HEK293 (cell line): ENCODE measurements at regions not wholly inside any gene's neighbourhood (a gene's known extent, or its start where the extent isn't known, plus 50 kb on each side); places are given as distances from the start of the nearest gene placed in this dataset.
"Not testable (repeated sequence)": the region's sequence is repeated elsewhere in the genome, so short reads cannot be mapped to it uniquely, and the experiment has no call there.

ENCODE experiments used
- ATF2 ChIP-seq: fragments of 450-650 bp; formaldehyde crosslinking; IDR thresholded peaks from 2 replicates; pipeline ENCODE4 v1.5.1; 2016; ENCODE audit warnings: missing biosample characterization, missing genetic modification characterization, low read depth
- CTCF ChIP-seq: fragments of 450-650 bp; formaldehyde crosslinking; IDR thresholded peaks from 2 replicates; pipeline ENCODE4 v1.5.1; 2016; ENCODE audit warnings: missing biosample characterization, missing genetic modification characterization
- PBX3 ChIP-seq: sonication (generic); formaldehyde crosslinking; IDR thresholded peaks from 2 replicates; pipeline ENCODE4 v1.8.1; 2022; ENCODE audit warnings: mild to moderate bottlenecking, moderate library complexity, missing genetic modification reagents
- SETDB1 ChIP-seq: IDR thresholded peaks from one replicate; pipeline ENCODE4 v1.6.1; 2017; ENCODE audit warnings: mild to moderate bottlenecking, low read length, moderate library complexity, mixed read lengths; ENCODE audit not compliant: insufficient read length
- ZBTB10 ChIP-seq: fragments of 450-650 bp; formaldehyde crosslinking; IDR thresholded peaks from 2 replicates; pipeline ENCODE4 v1.5.1; 2016; ENCODE audit warnings: missing biosample characterization, missing genetic modification characterization
- ZBTB20 ChIP-seq: fragments of 450-650 bp; formaldehyde crosslinking; IDR thresholded peaks from 2 replicates; pipeline ENCODE4 v1.5.1; 2016; ENCODE audit warnings: missing biosample characterization, missing genetic modification characterization
- ZNF223 ChIP-seq: fragments of 450-650 bp; formaldehyde crosslinking; IDR thresholded peaks from 2 replicates; pipeline ENCODE4 v1.5.1; 2016; ENCODE audit warnings: missing biosample characterization, missing genetic modification characterization
- ZNF274 ChIP-seq, 2 experiments: fragments of 200-500 bp in 1 of 2; fragments of 450-650 bp in 1 of 2; sonication (Bioruptor generic) in 1 of 2; formaldehyde crosslinking in 1 of 2; IDR thresholded peaks; 2 replicates each; pipeline versions ENCODE4 v1.5.1 to v1.6.1; 2014 to 2016; ENCODE audit warnings: borderline replicate concordance in 1 of 2, inconsistent platforms in 1 of 2, low read length in 1 of 2, missing biosample characterization in 1 of 2, missing genetic modification characterization in 1 of 2
- ZNF513 ChIP-seq: fragments of 450-650 bp; IDR thresholded peaks from 2 replicates; pipeline ENCODE4 v1.5.1; 2018; ENCODE audit warnings: missing biosample characterization, missing genetic modification characterization
- ZNF558 ChIP-seq: fragments of 450-650 bp; formaldehyde crosslinking; IDR thresholded peaks from 2 replicates; pipeline ENCODE4 v1.5.1; 2016; ENCODE audit warnings: missing biosample characterization, missing genetic modification characterization
- ZNF747 ChIP-seq: fragments of 450-650 bp; formaldehyde crosslinking; IDR thresholded peaks from 2 replicates; pipeline ENCODE4 v1.5.1; 2016; ENCODE audit warnings: missing biosample characterization, missing genetic modification characterization
- ZNF768 ChIP-seq: fragments of 450-650 bp; formaldehyde crosslinking; IDR thresholded peaks from 2 replicates; pipeline ENCODE4 v1.5.1; 2018; ENCODE audit warnings: missing biosample characterization, mild to moderate bottlenecking, missing genetic modification characterization

- not testable (repeated sequence) for TF ChIP-seq ZBTB20 (tag by site-specific recombination); ZNF747; ZNF558 (tag by site-specific recombination); ZNF768 (tag by site-specific recombination); ZNF223 (tag by site-specific recombination); SETDB1; ATF2 (tag by site-specific recombination); ZNF274 (IDR thresholded peaks at IDR 0.05; ENCODE audit: low read length); ZNF274 (tag by site-specific recombination; IDR thresholded peaks at IDR 0.05; ENCODE audit: borderline replicate concordance); CTCF (tag by site-specific recombination); ZNF513 (tag by site-specific recombination); PBX3 (CRISPR knock-in tag); ZBTB10 (tag by site-specific recombination)
Measured at GRCh38 chr1:146794236-146794635, 143.9 kb upstream of the NBPF12 start.
